GM23338 (cell line): ENCODE measurements at regions not wholly inside any gene's neighbourhood (a gene's known extent, or its start where the extent isn't known, plus 50 kb on each side); places are given as distances from the start of the nearest gene placed in this dataset.

Source experiments
- ATAC-seq: fragments of 200-7000 bp; cut with Tn5 transposase; 3 replicates; pipeline ENCODE4 v1.9.1; 2020
- DNase-seq: peaks from one replicate; pipeline ENCODE4 v3.0.0-alpha.2; 2015; ENCODE audit warnings: low spot score
- H2AFZ ChIP-seq: fragments of 200-600 bp; sonication (generic); 2 replicates; pipeline ENCODE4 v1.8.0; 2016; ENCODE audit warnings: antibody characterized with exemption, mild to moderate bottlenecking, moderate library complexity
- H3F3A ChIP-seq: fragments of 200-600 bp; sonication (generic); replicated peaks from 2 replicates; pipeline ENCODE4 v1.8.0; 2017; ENCODE audit warnings: antibody characterized with exemption, mixed run types, low read depth
- H3K27ac ChIP-seq: fragments of 200-600 bp; sonication (generic); 2 replicates; pipeline ENCODE4 v1.6.1; 2016; ENCODE audit warnings: low read depth
- H3K27me3 ChIP-seq: fragments of 200-600 bp; sonication (generic); 2 replicates; pipeline ENCODE4 v1.8.0; 2016; ENCODE audit warnings: mild to moderate bottlenecking, mixed run types, moderate library complexity; ENCODE audit not compliant: insufficient read depth
- H3K36me3 ChIP-seq: fragments of 200-600 bp; sonication (generic); 2 replicates; pipeline ENCODE4 v1.8.0; 2016; ENCODE audit warnings: mild to moderate bottlenecking; ENCODE audit not compliant: insufficient read depth
- H3K4me1 ChIP-seq: fragments of 200-600 bp; sonication (generic); 2 replicates; pipeline ENCODE4 v1.8.0; 2016; ENCODE audit warnings: mild to moderate bottlenecking, moderate library complexity; ENCODE audit not compliant: insufficient read depth
- H3K4me2 ChIP-seq: fragments of 200-600 bp; sonication (generic); 2 replicates; pipeline ENCODE4 v1.7.1; 2017; ENCODE audit warnings: mixed run types
- H3K4me3 ChIP-seq: fragments of 200-600 bp; sonication (generic); 2 replicates; pipeline ENCODE4 v1.6.1; 2016; ENCODE audit warnings: mixed run types
- H3K79me2 ChIP-seq: fragments of 200-600 bp; sonication (generic); replicated peaks from 2 replicates; pipeline ENCODE4 v1.8.0; 2017; ENCODE audit warnings: mild to moderate bottlenecking; ENCODE audit not compliant: insufficient read depth
- H3K9me2 ChIP-seq: fragments of 200-600 bp; sonication (generic); 2 replicates; pipeline ENCODE4 v1.8.0; 2017; ENCODE audit not compliant: insufficient read depth
- H4K20me1 ChIP-seq: fragments of 200-600 bp; sonication (generic); replicated peaks from 2 replicates; pipeline ENCODE4 v1.8.0; 2017; ENCODE audit warnings: mild to moderate bottlenecking; ENCODE audit not compliant: insufficient read depth
- H3K27ac Mint-ChIP-seq: 2 replicates; pipeline ENCODE4 v1.8.0; 2020; ENCODE audit warnings: inconsistent platforms, mild to moderate bottlenecking, moderate library complexity, mixed read lengths
- H3K27me3 Mint-ChIP-seq: 3 replicates; pipeline ENCODE4 v1.8.0; 2022; ENCODE audit warnings: low read depth, mild to moderate bottlenecking, moderate library complexity, mixed read lengths, inconsistent platforms; ENCODE audit not compliant: insufficient read depth, poor library complexity
- H3K36me3 Mint-ChIP-seq: 3 replicates; pipeline ENCODE4 v1.8.0; 2021; ENCODE audit warnings: low read depth, mild to moderate bottlenecking, inconsistent platforms, moderate library complexity, mixed read lengths
- H3K4me1 Mint-ChIP-seq: 3 replicates; pipeline ENCODE4 v1.8.0; 2020; ENCODE audit warnings: mild to moderate bottlenecking, inconsistent platforms, mixed read lengths
- H3K4me3 Mint-ChIP-seq: 3 replicates; pipeline ENCODE4 v1.8.0; 2021; ENCODE audit warnings: moderate library complexity, mild to moderate bottlenecking, inconsistent platforms, mixed read lengths
- H3K9me3 Mint-ChIP-seq: 3 replicates; pipeline ENCODE4 v1.8.0; 2020; ENCODE audit warnings: moderate library complexity, mild to moderate bottlenecking, inconsistent platforms, mixed read lengths
- CREB1 ChIP-seq: fragments of 250-450 bp; sonication (Bioruptor Pico); IDR thresholded peaks from 2 replicates; pipeline ENCODE4 v1.5.0; 2020; ENCODE audit warnings: low read depth, mild to moderate bottlenecking, moderate library complexity
- CTCF ChIP-seq, 2 experiments: fragments of 200-600 bp in 1 of 2; sonication (generic) in 1 of 2; conservative IDR thresholded peaks; 2 replicates each; pipeline versions ENCODE4 v1.5.1 to v1.6.1; 2016 to 2017; ENCODE audit warnings: antibody characterized with exemption in 2 of 2, low read depth in 2 of 2, mild to moderate bottlenecking in 2 of 2, moderate library complexity in 1 of 2
- ETS1 ChIP-seq: IDR thresholded peaks from 2 replicates; pipeline ENCODE4 v1.6.1; 2016; ENCODE audit warnings: antibody characterized with exemption
- EZH2 ChIP-seq: fragments of 200-600 bp; sonication (generic); IDR thresholded peaks from one replicate; pipeline ENCODE4 v1.8.0; 2017; ENCODE audit warnings: antibody characterized with exemption, mild to moderate bottlenecking, low read depth; ENCODE audit not compliant: unreplicated experiment
- EZH2phosphoT487 ChIP-seq: fragments of 200-600 bp; sonication (generic); IDR thresholded peaks from one replicate; pipeline ENCODE4 v1.8.1; 2018; ENCODE audit warnings: antibody characterized with exemption; ENCODE audit not compliant: unreplicated experiment
- JUNB ChIP-seq: IDR thresholded peaks from one replicate; pipeline ENCODE4 v1.6.1; 2016; ENCODE audit warnings: antibody characterized with exemption; ENCODE audit not compliant: unreplicated experiment
- NANOG ChIP-seq: IDR thresholded peaks from 2 replicates; pipeline ENCODE4 v1.6.1; 2016; ENCODE audit warnings: antibody characterized with exemption, borderline replicate concordance
- POLR2AphosphoS5 ChIP-seq: IDR thresholded peaks from 2 replicates; pipeline ENCODE4 v1.6.1; 2016; ENCODE audit warnings: antibody characterized with exemption, low read depth
- REST ChIP-seq: IDR thresholded peaks from one replicate; pipeline ENCODE4 v1.6.1; 2018; ENCODE audit warnings: antibody characterized with exemption; ENCODE audit not compliant: unreplicated experiment
- STAT1 ChIP-seq: IDR thresholded peaks from one replicate; pipeline ENCODE4 v1.6.1; 2016; ENCODE audit warnings: antibody characterized with exemption; ENCODE audit not compliant: unreplicated experiment
- ZNF114 ChIP-seq: fragments of 250-450 bp; sonication (Bioruptor Pico); IDR thresholded peaks from 2 replicates; pipeline ENCODE4 v1.5.0; 2020; ENCODE audit warnings: mild to moderate bottlenecking, moderate library complexity
- ZNF331 ChIP-seq: fragments of 250-450 bp; sonication (Bioruptor Pico); IDR thresholded peaks from 2 replicates; pipeline ENCODE4 v1.5.0; 2020; ENCODE audit warnings: low read depth, mild to moderate bottlenecking, moderate library complexity
- ZNF462 ChIP-seq: fragments of 250-450 bp; sonication (Bioruptor Pico); IDR thresholded peaks from 2 replicates; pipeline ENCODE4 v1.5.0; 2020; ENCODE audit warnings: mild to moderate bottlenecking, moderate library complexity

GRCh38 chr7:32677593-32677992, 182.3 kb downstream of the AVL9 start:
- Histone ChIP-seq H3K79me2 (no peaks in the 10 kb centered on the region), H3K4me1 (peaks cover 13% of the 10 kb centered on the region), H4K20me1 (no peaks in the 10 kb centered on the region), H3K4me2 (no peak overlapping the region), H3K27ac (no peak overlapping the region), H3F3A (no peaks in the 10 kb centered on the region), H3K4me3 (no peak overlapping the region), H3K9me2 (no peaks in the 10 kb centered on the region), H2AFZ (no peak overlapping the region), H3K36me3 (no peaks in the 10 kb centered on the region), H3K27me3 (no peaks in the 10 kb centered on the region)
- TF ChIP-seq STAT1 (no peak), REST (no peak), ZNF114 (CRISPR knock-in tag) (no peak), CTCF (conservative IDR thresholded peaks at IDR 0.05; ENCODE audit: low read depth in 2 of 2) (no peak), JUNB (no peak), EZH2 (no peak), CREB1 (no peak), NANOG (no peak), ZNF462 (no peak), EZH2phosphoT487 (no peak), ETS1 (no peak), ZNF331 (CRISPR knock-in tag) (no peak), POLR2AphosphoS5 (no peak)
- H3K27me3 Mint-ChIP-seq = peaks cover 4% of the 10 kb centered on the region
- H3K9me3 Mint-ChIP-seq = peaks cover 23% of the 10 kb centered on the region
- H3K36me3 Mint-ChIP-seq = peaks cover 40% of the 10 kb centered on the region
- no peak overlapping the region for H3K27ac Mint-ChIP-seq
- DNase-seq = no peak
- H3K4me1 Mint-ChIP-seq = peaks cover 30% of the 10 kb centered on the region
- H3K4me3 Mint-ChIP-seq = no peak overlapping the region
- ATAC-seq = no peak
